ENCODE measurements at regions not wholly inside any gene's neighbourhood (a gene's known extent, or its start where the extent isn't known, plus 50 kb on each side); places are given as distances from the start of the nearest gene placed in this dataset.

GRCh38 chr2:8324901-8325300, 357.0 kb upstream of the ID2 start:
- Mint-ChIP-seq H3K4me1 (peaks cover 18% of the 10 kb centered on the region), H3K4me3 (no peak overlapping the region), H3K9me3 (no peaks in the 10 kb centered on the region), H3K27ac (peak overlapping the region in 2 of 3 experiments; percentile 6 to 19), H3K27me3 (ENCODE audit: low read depth) (peaks cover 4% of the 10 kb centered on the region), H3K36me3 (ENCODE audit: low read depth) (no peaks in the 10 kb centered on the region)
- TF ChIP-seq CTCF (IDR thresholded peaks at IDR 0.05; ENCODE audit: unreplicated experiment in 3 of 3): no peak

GRCh38 chr2:8327371-8328100, 354.3 kb upstream of the ID2 start:
- no peak overlapping the region for H3K4me3 Mint-ChIP-seq
- no peak overlapping the region for H3K27ac Mint-ChIP-seq
- peaks cover 4% of the 10 kb centered on the region for H3K27me3 Mint-ChIP-seq (ENCODE audit: low read depth)
- no peaks in the 10 kb centered on the region for H3K36me3 Mint-ChIP-seq (ENCODE audit: low read depth)
- H3K9me3 Mint-ChIP-seq: no peaks in the 10 kb centered on the region
- peaks cover 26% of the 10 kb centered on the region for H3K4me1 Mint-ChIP-seq
- no peak for TF ChIP-seq CTCF (IDR thresholded peaks at IDR 0.05; ENCODE audit: unreplicated experiment in 3 of 3)

- Mint-ChIP-seq H3K4me1 (peaks cover 26% of the 10 kb centered on the region), H3K27me3 (ENCODE audit: low read depth) (peaks cover 4% of the 10 kb centered on the region), H3K27ac (no peak overlapping the region), H3K4me3 (no peak overlapping the region), H3K9me3 (no peaks in the 10 kb centered on the region), H3K36me3 (ENCODE audit: low read depth) (no peaks in the 10 kb centered on the region)
- no peak for TF ChIP-seq CTCF (IDR thresholded peaks at IDR 0.05; ENCODE audit: unreplicated experiment in 3 of 3)
These were observed 353.6 kb upstream of the ID2 start for GRCh38 chr2:8328217-8328616.

GRCh38 chr2:8329660-8330622, 351.9 kb upstream of the ID2 start:
- no peak for TF ChIP-seq CTCF (IDR thresholded peaks at IDR 0.05; ENCODE audit: unreplicated experiment in 3 of 3)
- Mint-ChIP-seq H3K4me3 (no peak overlapping the region), H3K27ac (no peak overlapping the region), H3K9me3 (no peaks in the 10 kb centered on the region), H3K4me1 (peaks cover 16% of the 10 kb centered on the region), H3K36me3 (ENCODE audit: low read depth) (no peaks in the 10 kb centered on the region), H3K27me3 (ENCODE audit: low read depth) (peaks cover 4% of the 10 kb centered on the region)

- TF ChIP-seq CTCF (IDR thresholded peaks at IDR 0.05; ENCODE audit: unreplicated experiment in 3 of 3): no peak
- H3K36me3 Mint-ChIP-seq (ENCODE audit: low read depth): no peaks in the 10 kb centered on the region
These were observed 350.8 kb upstream of the ID2 start for GRCh38 chr2:8331068-8331467.

More at GRCh38 chr2:8331068-8331467, 350.8 kb upstream of the ID2 start:
- Mint-ChIP-seq H3K27ac (no peak overlapping the region), H3K4me1 (peaks cover 8% of the 10 kb centered on the region), H3K27me3 (ENCODE audit: low read depth) (peaks cover 4% of the 10 kb centered on the region), H3K9me3 (no peaks in the 10 kb centered on the region), H3K4me3 (no peak overlapping the region)

All from nephron (organoid).